GM04504 (cell line): ENCODE measurements at regions not wholly inside any gene's neighbourhood (a gene's known extent, or its start where the extent isn't known, plus 50 kb on each side); places are given as distances from the start of the nearest gene placed in this dataset.

Experiments used
- DNase-seq: peaks from one replicate; pipeline ENCODE4 v3.0.0-alpha.2; 2012; ENCODE audit warnings: low read depth

- peak; percentile 34 for DNase-seq
These were observed 163.2 kb upstream of the FAM9B start for GRCh38 chrX:9196961-9197640.

DNA sequence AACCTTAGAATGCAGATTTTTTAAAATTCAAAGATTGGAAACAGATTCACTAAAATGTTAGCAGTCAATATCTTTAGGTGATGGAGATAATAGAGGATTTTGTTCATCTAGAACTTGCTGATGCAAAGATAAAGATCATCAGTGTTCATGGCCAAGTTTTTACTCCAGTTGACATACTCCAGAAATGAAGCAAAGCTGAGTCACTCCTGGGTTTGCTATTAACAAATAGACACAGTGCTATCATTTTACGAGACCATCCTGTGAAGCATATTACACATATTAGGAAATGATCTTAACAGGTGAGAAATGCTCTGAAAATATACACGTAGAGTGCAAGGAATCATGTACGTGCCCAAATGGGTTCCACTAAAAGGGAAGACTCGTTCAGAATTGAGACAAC lies 170.6 kb upstream of the FAM9B start:
- no peak for DNase-seq

GRCh38 chrX:9205599-9206223 lies 171.8 kb upstream of the FAM9B start:
- no peak for DNase-seq

DNA sequence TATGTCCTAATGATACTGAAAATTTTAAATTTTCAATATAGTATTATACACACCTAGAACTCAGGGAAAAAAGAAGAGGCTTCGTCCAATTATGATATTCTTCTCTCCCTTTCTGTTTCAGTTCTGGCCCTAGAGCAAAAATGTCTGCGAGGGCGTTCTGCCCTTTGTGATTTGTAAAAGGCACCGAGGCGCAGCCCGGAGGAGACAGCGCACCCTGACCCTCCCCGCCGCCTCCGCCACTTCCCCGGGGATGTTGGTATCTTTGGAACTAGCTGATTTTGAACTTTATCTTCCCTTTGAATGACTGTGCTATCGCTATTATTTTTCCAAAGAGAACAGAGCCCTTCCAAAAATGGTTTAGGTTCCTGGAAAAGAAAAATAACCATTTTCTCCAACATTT lies 173.2 kb upstream of the FAM9B start:
- DNase-seq: no peak

DNA sequence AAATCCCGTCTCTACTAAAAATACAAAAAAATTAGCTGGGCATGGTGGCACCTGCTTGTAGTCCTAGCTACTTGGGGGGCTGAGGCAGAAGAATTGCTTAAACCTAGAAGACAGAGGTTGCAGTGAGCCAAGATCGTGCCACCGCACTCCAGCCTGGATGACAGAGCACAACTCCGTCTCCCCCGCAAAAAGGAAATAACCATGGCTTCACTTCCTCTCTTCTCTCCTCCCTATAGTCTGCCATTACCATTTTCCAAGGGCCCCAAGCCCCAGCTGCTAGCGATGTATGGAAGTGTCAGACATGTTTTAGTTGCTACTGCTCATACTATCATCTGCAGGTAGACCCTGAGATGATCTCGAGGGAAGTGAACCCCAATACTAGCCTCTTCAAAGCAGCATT lies 177.3 kb upstream of the FAM9B start:
- no peak for DNase-seq

DNA sequence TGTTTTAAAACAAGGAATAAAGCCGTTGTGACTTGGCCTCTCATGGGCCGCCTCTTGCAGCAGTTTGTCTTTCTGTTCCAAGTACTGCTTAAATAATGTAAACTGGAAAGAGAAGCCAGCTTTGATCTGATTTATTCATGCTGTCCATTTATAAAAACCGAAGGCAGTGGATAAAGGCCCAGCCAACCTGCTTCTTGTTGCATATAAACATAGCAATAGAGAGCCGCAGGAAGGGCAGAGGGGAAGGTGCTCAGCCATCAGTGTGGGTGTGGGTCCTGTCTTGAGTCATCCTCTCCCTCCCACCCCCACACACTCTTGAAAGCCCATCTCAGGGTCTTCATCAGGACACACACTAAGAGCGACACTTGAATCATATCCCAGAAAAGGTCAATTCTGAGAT lies 187.9 kb upstream of the FAM9B start:
- DNase-seq: no peak

GRCh38 chrX:9222299-9222698 lies 188.4 kb upstream of the FAM9B start:
- DNase-seq: no peak

DNA sequence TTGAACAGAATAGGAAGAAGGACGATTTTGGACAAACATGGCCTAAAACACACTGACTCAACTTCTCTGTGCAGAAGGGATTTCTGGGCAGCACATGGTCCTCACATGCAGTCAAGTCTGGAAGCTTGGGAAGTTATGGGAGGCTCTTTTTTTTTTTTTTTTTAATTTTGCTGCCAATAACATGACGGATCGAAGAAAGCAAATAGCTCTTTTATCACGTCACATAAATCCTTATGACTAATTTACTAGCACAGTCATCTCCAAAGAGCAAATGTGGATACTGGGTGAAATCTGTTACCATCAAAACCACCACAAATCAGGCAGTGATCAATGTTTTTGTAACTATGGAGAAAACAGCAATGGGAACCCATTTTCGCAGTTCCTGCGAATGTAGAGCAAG lies 193.3 kb upstream of the FAM9B start:
- DNase-seq: peak; percentile 28

GRCh38 chrX:9231491-9231890 lies 197.6 kb upstream of the FAM9B start:
- DNase-seq: no peak

GRCh38 chrX:9233141-9233540 lies 199.2 kb upstream of the FAM9B start:
- no peak for DNase-seq

DNA sequence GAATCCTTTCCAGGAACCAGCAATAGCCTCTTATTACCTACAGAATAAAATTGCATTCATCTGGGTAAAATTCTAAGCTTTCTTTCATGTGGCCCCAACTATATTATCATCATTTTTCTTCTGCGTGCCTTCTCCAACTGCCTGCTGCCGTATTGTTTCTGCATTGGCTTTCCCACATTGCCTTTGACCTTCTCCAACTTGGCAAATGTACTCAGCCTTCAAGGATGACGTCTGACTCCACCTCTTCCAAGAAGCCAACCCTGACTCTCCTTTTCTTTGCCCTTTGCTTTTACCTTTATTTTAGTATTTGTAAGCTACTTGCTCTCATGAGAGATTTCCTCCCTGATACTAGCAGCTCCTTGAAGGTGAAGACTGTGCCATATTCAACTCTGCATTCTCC lies 200.4 kb upstream of the FAM9B start:
- no peak for DNase-seq

- no peak for DNase-seq
These were observed 201.8 kb upstream of the FAM9B start for GRCh38 chrX:9235722-9236121.

GRCh38 chrX:9240956-9241355 lies 207.0 kb upstream of the FAM9B start:
- DNase-seq: no peak

DNA sequence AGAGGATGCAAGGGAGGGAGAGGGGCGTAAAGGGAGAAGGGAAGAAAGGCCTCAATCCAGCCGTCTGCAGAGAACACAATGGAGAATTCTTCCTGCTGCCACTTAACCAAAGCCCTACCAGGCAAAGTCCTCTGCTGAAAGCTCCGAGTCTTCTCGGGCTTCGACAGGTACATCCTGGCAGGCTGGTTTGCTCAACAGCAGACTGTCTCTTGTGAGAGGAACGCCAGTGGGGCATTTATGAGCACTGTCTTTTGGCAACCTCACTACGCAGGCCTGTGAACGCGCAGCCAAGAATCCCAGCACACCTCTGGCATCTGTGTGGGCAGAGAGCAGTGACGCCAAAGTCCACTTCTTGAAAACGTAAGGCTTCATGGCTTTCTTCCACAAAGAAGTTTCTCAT lies 207.5 kb upstream of the FAM9B start:
- DNase-seq: no peak

- DNase-seq: no peak
These were observed 215.3 kb upstream of the FAM9B start for GRCh38 chrX:9249051-9249846.

- no peak for DNase-seq
These were observed 212.7 kb upstream of the TBL1X start for GRCh38 chrX:9252182-9252581.

DNA sequence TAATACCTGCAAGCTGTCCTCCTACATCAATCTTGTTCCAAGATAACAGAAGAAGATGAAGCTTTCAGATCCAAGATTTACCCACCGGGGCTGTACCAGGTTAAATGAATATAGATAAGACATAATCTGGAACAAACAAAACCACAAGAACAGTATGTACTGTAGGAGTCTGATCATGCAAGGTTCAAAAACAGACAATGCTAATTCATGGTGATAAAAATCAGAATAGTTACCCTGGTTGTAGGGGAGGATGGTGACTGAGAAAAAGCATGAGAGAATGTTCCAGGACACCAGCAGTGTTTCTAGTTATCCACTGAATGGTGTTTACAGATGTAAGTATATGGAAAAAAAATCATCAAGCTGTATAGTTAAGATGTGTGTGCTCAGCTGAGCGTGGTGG lies 211.6 kb upstream of the TBL1X start:
- DNase-seq: no peak

- DNase-seq: no peak
These were observed 207.0 kb upstream of the TBL1X start for GRCh38 chrX:9257718-9258420.

- no peak for DNase-seq
These were observed 206.3 kb upstream of the TBL1X start for GRCh38 chrX:9258421-9259104.

DNA sequence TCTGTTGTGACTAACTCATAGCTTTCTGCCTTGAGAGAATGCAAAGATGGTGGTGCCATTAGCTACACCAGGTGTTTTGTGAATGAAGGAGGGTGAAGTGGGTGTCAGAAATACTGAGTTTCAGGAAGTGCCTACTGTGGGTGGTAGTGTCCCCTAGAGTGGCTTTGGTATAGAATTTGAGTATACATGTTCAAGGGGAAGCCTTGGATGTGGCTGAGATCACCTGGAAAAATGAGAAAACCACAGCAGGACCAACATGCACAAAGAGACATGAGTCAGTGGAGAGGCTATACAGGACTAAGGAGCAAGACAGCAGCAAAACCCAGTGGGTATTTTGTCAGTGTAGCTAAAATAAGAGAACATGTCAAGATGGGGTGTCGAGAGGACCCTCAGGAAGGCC lies 204.3 kb upstream of the TBL1X start:
- no peak for DNase-seq

- no peak for DNase-seq
These were observed 197.4 kb upstream of the TBL1X start for GRCh38 chrX:9267415-9267814.

DNA sequence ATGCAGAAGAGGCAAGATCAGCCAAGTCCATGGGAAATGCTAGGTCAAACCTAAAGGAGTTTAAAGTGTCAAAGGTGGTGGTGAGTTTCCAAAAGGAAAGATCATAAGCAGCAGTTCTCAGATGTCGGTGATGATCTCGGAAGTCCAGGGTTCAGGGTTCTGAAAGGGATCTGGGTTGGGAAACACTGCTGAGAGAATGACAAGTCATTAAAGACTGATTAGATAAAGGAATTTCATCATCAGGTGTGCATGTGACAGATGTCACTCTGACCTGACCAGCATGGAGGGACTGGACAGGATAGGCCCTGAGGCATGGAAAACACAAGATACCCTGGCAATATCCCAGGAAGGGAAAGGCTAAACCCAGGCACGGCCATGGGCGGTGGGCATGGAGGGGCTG lies 195.7 kb upstream of the TBL1X start:
- no peak for DNase-seq
